M059J (cell line): ENCODE measurements at regions not wholly inside any gene's neighbourhood (a gene's known extent, or its start where the extent isn't known, plus 50 kb on each side); places are given as distances from the start of the nearest gene placed in this dataset.
A peak's percentile ranks its signal among the peaks of the same experiment; 100 is the strongest.
"Not testable (repeated sequence)": the region's sequence is repeated elsewhere in the genome, so short reads cannot be mapped to it uniquely, and the experiment has no call there.

Source experiments
- DNase-seq: peaks from one replicate; pipeline ENCODE4 v3.0.0-alpha.2; 2012; ENCODE audit warnings: low read depth

DNA sequence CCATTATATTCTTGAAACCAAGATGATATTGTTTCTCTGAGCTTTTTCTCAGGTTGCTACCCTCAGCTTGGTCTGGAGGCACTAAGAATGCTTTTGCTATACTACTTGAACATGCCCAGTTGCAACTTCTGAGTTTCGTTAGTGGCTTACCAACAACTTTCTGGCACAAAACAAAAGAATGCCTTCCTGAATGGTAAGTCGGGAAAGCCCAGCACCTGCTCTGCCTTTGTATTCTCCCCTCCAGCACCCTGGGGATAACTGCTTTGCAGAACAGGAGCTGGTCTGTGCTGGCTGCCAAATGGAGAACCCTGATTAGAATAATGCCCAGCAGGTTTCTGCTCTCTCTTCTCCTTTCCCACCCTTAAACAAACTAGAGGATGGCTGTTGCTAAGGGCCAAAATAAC is 149.3 kb downstream of the TGFB2 start:
- no peak for DNase-seq

DNA sequence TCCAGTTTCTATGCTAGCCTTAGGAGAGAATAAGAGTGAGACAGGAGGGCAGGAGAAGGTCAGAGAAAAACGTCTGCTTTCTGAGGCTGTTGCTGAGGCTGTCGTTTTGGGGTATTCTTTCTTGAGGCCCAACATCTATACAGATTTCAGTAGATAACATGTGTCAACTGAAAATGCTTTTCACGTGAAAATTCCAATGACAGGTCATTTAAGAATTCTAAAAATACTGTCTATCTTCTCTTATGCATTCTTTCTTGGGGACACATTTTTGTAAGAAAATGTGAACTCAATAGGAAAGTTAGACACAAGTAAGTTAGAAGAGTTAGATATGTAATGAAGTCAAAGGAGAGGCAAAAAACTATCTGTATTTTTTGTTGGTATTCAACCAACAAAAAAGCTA is 150.8 kb downstream of the TGFB2 start:
- peak; percentile 42 for DNase-seq

DNA sequence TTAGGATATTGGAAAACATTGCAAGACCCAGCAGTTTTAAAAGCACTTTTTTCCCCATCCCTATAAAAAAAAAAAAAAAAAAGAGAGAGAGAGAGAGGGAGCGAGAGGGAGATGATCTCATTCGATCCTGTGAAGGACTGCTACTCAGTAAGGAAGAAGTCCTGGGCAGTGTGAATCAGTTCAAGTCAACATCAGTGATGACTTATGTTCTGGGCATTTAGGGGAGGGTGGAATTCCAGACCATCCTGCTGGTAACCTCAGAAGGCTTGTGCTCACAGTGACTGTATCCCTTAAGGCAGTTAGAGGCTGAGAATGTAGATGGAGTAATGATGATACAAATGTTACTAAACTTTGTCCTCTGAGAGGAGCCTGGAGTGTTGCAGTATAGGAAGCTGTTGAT is 151.4 kb downstream of the TGFB2 start:
- DNase-seq: peak; percentile 100

DNA sequence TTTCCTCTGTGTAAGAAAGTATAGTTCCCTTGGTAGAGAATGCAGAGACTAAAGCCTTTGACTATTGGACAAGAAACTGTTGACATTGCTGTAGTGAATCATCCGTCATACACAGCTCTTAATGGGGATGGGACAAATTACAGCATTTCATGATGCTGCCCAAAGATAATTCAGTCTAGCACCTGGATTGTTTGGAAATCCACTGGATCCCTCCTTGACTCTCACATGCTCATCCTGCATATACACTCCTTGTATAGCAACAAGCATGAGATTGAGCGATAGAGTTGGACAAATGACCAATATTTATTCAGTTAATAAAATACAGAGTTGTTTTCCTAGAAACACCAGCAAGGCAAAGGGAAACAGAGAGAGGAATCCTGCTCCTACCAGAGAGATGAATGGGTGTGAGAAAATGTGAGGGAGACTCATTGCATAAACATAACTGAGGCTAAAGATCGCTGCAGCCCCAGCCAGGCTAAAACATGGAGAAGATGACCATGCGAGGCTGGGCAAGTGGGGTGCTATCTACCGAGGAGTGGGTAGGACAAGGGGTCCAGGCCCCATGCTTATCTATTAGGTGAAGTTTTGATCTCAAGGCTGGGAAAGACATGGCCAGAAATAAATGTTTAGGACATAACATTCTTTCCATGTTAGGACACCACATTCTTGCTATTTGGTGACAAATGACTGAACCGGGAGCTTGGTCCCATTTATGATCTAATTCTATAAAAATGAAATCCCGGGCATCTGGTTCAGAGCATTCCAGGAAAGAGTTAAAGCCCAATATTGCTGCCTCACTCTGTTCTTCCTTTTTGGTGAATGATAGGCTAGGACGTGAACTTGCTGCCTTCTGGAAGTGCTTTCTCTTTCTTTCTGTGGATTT is 153.2 kb downstream of the TGFB2 start:
- DNase-seq: peak; percentile 89

DNA sequence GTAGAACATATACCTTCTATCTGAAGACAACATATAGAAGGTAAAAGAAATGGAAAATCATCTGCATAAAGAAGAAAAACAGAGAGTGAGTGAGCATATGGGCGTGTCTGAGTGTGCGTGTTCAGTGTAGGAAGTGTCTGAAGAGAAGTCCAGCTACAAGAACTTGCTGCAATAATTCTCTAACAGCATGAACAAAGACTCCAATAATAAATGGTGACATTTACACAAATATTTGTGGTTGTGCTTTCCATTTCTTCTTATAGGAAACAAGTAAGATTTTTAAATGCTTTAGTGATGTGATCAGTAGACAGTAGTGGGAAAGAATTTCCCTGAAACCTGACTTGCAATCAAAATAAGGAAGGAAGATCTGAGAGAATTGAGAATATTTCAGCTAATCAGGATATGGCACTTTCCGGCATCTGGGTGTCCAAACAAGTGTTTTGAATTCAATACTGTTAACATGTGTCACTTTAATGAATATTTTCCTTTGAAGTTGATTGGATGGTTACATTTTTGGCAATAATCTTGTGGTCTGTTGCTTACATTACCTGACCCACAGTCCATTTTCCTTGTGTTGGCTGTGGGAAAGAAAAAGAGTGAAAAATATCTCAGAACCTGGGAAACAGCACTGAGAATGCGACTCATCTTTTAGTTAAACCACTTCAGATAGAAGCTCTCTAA is 154.0 kb downstream of the TGFB2 start:
- DNase-seq: peak; percentile 89

DNA sequence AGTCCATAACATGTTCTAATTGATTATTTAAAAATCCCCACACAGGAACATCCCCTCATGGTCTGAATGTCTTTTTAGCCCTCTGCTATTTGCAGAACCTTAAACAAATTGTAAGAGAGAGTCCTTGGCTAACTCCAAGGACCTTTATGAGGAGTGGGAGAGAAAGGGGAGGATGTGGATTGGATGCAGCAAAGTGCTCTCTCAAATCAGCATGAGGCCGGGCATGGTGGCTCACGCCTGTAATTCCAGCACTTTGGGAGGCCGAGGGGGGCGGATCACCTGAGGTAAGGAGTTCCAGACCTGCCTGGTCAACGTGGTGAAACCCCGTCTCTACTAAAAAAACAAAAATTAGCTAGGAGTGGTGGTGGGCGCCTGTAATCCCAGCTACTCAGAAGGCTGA is 154.8 kb downstream of the TGFB2 start:
- DNase-seq: no peak

DNA sequence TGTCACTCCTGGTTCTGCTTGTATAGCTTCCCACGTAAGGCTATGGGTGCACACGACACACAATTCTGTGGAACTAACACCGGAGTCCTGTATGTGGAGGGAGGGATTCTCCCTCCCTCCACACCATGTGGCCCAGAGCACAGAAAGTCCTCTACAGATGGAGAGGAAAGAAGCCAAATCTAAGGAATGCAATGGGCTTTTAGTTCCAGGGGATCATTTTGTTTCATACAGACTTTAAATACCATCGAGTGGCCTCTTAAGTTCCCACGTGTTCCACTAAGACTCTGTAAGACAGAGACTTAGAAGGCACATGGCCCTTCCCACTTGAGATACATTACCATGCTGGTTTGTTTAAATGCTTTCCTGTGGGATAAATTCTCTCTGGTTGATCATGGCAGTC is 156.0 kb downstream of the TGFB2 start:
- DNase-seq: no peak

DNA sequence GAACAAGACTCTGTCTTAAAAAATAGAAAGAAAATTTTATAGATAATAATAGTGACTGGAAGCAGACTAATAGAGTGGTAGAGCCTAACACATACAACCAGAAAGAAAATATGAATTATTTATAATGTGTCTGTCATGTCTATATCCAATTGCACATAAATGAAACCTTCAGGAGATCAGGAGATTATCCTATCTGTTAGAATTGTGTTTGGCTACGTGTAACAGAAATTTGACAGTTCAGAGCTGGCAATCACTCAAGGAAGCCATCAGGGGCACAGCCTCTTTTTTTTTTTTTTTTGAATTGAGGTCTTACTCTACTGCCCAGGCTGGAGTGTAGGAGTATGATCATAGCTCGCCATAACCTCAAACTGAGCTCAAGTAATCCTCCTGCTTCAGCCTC is 157.2 kb downstream of the TGFB2 start:
- no peak for DNase-seq

DNA sequence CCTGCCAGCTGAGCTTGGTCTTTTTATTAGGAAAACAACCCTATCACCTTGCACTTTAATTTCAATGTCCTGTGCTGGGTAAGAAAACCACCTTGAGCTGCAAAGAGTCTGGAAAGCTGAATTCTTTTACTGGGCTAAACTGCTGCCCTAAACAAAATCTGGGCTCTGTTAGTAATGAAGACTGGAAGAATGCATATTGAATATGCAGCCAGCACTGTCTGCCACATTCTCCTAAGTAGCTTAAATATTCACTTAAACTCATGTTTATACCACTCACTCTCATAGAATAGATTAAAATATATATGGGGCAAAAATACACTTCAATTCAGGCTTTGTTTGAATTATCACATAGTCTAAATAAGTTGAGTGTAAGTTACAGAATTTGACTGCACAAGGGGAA is 158.0 kb downstream of the TGFB2 start:
- no peak for DNase-seq

DNA sequence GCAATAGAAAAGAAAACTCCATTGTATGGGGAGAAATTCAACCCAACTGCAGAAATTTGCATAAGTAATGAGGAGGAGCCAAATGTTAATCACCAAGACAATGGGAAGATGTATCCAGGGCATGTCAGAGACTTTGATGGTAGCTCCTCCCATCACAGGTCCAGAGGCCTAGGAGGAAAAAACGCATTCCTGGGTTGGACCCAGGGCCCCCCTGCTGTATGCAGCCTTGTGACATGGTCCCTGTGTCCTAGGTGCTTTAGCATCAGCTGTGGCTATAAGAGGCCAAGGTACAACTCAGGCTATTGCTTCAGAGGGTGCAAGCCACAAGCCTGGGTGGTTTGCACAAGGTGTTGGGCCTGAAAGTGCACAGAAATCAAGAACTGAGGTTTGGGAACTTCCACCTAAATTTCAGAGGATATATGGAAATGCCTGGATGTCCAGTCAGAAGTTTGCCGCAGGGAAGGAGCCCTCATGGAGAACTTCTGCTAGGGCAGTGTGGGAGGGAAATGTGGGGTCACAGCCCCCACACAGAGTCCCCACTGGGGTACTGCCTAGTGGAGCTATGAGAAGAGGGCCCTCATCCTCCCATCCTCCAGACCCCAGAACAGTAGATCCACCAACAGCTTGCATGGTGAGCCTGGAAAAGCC is 162.3 kb downstream of the TGFB2 start:
- DNase-seq: no peak

DNA sequence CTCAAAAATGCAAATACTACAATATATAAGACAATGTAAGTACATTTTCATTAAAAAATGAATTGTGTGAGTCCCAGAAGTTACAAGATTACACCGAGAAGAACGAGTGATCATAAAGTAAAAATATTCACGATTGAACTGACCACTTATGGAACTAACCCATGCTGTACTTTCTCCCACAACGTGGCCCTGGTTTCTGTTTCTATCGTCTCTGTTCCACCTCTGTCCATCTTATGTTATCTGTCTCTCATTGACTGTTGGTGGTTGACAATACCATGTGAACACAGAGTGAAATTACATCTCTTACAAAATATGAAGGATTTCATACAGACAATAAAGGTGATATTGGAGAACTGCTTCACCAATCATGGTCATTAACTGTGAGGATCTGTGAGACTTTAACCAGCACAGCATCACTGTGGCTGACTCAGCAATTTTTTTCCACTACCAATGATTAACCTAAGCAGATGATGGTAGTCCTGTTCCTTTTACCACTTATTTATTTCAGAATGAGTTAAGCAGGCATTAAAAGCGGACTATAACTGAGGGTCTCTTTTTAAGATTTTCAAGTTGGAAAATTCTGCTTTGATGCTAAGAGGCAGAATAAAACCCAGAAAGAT is 165.1 kb downstream of the TGFB2 start:
- DNase-seq: no peak

DNA sequence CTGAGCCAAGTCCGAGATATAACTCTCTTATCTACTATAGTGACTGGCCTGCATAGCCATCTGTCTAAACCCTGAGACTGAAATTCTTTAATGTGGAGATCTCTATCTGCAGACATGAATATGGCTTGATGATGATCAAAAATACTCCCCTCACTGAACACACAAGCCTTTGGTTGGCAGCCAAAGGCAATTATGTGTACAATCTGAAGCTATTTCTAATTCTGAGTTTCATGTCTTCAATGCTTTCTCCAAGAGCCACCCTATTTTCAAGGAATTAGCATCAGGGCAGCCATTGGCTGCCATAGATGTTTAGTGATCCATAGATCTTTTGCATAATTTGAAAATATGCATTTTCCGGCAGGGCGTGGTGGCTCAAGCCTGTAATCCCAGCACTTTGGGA is 168.2 kb downstream of the TGFB2 start:
- no peak for DNase-seq

DNA sequence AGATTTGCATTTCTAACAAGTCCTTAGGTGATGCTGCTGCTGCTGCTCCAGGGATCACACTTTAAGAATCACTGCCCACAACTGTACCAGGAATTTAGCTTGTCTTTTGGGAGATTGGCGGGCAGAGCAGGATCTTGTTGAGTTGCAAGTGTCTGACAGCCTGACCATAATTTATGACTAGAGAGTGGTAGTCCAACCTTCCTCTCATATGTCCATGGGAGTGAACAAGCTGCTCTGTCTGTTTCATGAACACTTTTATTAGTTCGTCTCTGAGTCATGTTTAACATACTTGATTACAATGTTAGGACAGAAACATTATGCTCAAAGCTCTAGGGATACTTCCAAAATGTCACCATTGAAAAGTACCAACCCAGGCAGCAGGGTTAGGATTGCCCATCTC is 169.6 kb downstream of the TGFB2 start:
- peak; percentile 75 for DNase-seq

DNA sequence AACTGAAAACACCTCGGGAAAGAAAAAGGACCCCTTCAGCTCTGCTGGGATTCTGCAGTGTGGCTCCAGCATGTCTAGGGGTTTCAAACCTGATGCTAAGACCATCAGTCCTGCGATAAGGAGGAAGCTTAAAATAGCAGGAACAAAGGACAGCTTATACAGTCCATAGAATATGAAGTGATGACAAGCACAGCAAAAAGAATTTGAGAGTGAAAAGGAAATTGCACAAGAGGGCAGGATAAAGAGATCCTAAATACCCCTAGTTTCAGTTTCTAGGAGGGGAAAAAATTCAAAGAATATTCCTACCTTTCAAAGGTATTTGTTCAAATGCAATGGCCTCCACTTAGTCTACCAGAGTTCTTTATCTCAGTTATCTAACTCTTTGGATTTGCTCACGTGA is 171.4 kb downstream of the TGFB2 start:
- DNase-seq: no peak

DNA sequence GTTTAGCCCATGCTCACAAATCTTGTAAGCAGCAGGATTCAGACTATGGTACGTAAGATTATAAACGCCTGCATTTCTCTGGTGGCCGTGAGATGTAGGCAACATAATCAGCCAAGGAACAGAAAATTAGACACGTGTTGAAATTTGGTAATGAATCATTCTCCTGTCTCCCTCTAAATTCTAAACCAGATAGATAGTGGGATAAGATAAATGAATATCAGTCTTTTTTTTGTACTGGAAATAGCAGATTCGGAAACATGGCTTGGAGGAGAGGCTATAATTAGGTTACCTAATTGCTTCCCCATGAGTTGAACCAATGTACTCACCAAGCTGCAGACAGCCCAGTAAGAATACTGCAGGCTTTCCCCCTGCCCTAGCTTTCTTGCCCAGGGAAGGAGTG is 172.3 kb downstream of the TGFB2 start:
- no peak for DNase-seq

DNA sequence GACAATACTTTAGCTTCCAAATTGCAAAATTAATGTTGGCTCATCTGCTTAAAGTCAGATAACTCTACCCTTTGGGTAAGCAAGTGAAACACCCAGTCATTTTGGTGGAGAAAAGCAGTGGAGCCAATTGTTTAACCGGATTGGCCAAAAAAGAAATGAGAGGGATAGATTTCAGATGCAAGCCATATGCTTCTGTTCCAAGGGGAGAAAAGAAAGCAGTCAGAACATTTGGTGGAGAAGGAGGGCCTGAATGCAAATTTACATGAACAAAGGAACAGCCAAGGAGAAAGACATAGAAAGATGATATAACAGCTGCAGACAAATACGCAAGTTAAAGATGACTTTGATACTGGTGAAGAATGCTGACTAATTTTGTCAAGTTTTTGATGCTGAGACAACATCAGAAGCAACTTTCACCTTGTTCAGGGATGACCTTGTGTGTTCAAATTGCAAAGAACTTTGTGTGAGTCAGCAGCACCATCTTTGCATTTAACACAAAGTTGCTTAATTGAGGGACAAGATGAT is 173.1 kb downstream of the TGFB2 start:
- DNase-seq: no peak

DNA sequence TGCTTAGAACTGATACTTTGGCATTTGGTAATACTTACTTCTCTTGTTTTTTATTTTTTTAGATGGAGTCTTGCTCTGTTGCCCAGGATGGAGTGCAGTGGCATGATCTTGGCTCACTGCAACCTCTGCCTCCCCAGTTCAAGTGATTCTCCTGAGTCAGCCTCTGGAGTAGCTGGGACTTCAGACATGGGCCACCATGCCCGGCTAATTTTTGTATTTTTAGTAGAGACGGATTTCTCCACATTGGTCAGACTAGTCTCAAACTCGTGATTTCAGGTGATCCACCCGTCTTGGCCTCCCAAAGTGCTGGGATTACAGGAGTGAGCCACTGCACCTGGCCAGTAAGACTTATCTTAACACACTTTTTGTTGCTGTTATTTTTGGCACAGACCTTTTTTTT is 175.5 kb downstream of the TGFB2 start:
- not testable (repeated sequence) for DNase-seq

DNA sequence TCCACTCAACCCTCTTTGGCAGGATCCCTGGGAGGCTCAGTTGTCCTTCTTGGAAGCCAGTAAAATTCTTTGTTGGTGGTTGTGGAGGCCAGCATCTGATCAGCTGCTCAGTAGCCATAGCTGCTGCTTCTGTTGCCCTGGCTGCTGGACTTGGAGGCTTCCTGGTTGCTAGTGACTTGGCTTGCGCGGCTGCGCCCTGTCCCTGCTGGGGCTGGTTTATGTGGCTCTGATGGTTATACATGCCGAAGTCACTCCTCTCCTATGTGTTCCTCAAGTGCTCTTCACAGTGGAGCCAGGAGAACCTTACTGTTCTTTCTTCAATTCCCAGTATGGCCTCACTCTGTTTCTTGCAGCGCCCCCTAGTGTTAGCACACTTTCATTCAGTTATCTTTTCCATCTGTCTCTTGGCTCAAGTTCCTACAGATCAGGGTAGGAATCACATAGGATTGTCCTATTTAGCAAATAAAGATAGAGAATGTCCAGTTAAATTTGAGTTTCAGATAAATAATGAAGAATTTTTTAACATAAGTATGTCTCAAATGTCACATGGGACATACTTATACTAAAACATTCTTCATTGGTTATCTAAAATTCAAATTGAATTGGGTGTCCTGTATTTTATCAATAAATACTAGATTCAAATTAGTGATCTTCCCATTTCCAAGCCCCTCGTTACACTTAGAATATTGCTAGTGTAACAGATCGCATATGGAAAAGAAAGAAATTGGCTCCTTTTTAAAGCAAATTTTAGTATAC is 176.5 kb downstream of the TGFB2 start:
- DNase-seq: peak; percentile 63

DNA sequence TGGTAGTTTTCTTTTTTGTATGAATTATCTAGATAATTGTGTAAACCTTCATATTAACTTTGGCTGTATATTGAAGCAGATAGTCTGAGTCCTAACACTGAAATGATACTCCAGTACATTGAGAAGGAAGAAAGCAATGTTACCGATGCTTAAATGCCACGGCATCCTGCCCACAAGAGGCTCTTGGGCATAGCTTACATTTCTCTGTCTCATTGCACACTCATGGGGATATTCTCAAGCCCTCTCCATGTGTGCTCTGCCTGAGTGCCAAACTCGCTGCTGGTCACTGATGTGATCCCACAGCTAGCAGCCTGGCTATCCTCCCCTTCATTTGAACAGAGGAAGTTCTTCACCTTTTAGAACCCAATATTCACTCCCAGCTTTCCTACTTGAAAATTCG is 179.4 kb downstream of the TGFB2 start:
- no peak for DNase-seq

DNA sequence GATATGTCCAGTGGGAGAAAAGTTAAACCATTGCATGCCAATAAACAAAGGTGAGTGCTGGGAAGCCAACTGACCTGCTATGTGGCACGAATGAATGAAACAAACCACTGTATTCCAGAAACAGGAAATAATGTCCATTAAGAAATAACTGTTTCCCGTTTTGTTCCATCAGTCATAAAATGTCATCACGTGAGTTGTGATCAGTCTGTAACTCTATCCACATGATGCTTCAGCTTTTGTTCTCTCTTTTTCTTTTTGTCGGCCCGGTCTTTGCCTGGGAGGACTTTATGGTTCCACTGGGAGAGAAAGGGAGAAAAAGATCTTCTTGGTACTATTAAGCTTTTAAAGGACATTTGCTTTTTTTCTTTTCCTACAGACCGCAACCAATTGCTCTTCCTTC is 179.9 kb downstream of the TGFB2 start:
- DNase-seq: no peak

DNA sequence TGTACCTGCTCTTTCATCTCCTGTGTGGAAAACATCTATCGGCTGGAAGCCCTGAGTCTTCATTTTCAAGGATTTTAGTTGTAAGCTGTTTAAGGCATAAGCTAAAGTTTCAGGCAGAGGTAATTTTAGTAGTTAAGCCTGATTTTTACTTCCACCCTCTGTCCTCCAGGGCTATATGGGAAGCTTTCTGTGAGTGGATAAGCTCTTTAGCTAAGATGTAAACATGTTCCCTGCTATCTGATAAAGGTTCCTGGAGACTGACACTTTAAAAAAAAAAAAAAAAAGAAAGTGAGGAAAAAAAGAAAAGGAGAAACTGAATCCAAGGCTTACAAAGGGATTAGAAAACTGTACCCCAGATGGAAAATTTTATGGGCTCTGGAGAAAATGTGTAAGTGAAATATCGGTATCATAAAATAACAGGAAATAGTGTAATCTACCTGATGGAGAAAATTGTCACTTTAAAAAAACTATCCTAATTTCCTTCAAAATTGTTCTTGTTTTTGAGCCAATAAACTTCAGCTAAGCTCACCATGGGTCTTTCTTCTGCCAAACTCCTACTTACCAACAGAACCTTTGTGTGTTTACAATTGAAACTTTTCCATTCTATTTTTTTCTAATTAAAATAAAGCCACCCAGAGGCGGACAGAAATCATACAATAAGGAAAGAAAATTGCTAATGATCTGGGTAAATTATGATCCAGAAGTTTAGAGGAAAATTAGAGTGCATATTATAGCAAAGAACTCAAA is 180.5 kb downstream of the TGFB2 start:
- no peak for DNase-seq
